HepG2 (cell line): ENCODE measurements at regions not wholly inside any gene's neighbourhood (a gene's known extent, or its start where the extent isn't known, plus 50 kb on each side); places are given as distances from the start of the nearest gene placed in this dataset.
A peak's percentile ranks its signal among the peaks of the same experiment; 100 is the strongest.

Experiments
- ATAC-seq: fragments of 200-7000 bp; cut with Tn5 transposase; 3 replicates; pipeline ENCODE4 v1.9.1; 2020; ENCODE audit warnings: mild to moderate bottlenecking, moderate library complexity
- BruUV-seq: library from RNA; stranded (reverse); fragments of 400-500 nt; replicated peaks from 2 replicates; lab custom pipeline; 2021; lab: Mats Ljungman, UMichigan
- CTCF ChIA-PET: fragments of 300-600 bp; formaldehyde crosslinking; extraction: SDS; loops from one replicate; lab custom pipeline; 2021; ENCODE audit warnings: low total read pairs, inconsistent platforms, low intra/inter-chr PET ratio; lab: Yijun Ruan, JAX
- POLR2A ChIA-PET: fragments of 350-600 bp; sonication (Branson Sonifier 250); formaldehyde crosslinking; loops from one replicate; lab custom pipeline; 2020; ENCODE audit warnings: antibody characterized with exemption, inconsistent platforms; lab: Yijun Ruan, JAX
- DNase-seq: peaks from one replicate; pipeline ENCODE4 v3.0.0-alpha.2; 2015; ENCODE audit warnings: low spot score
- FAIRE-seq: peaks from 3 replicates; lab custom pipeline; 2011; peaks lifted over from hg19 to GRCh38; lab: Jason Lieb, UNC
- H2AFZ ChIP-seq: one replicate; pipeline ENCODE4 v1.6.1; 2011; ENCODE audit warnings: low read length, inconsistent platforms
- H3K27ac ChIP-seq: fragments of 300-600 bp; 3 replicates; pipeline ENCODE4 v1.8.0; 2011; ENCODE audit warnings: mixed run types, mild to moderate bottlenecking, mixed read lengths, low read length, inconsistent platforms; ENCODE audit not compliant: insufficient read depth; ENCODE audit errors: extremely low read length
- H3K27me3 ChIP-seq, 2 experiments: fragments of 200-600 bp in 1 of 2; 2 replicates in 1 of 2; 3 replicates in 1 of 2; pipeline versions ENCODE4 v1.6.0 to v1.8.0; 2011; ENCODE audit warnings: low read length in 2 of 2, mild to moderate bottlenecking in 2 of 2, moderate library complexity in 2 of 2, inconsistent platforms in 1 of 2; ENCODE audit not compliant: insufficient read depth in 2 of 2, control insufficient read depth in 1 of 2
- H3K36me3 ChIP-seq, 2 experiments: fragments of 200-600 bp in 1 of 2; replicated peaks in 1 of 2; 2 replicates in 1 of 2; 3 replicates in 1 of 2; pipeline versions ENCODE4 v1.5.1 to v1.8.0; 2011; ENCODE audit warnings: low read length in 2 of 2, inconsistent platforms in 1 of 2; ENCODE audit not compliant: insufficient read depth in 2 of 2, control insufficient read depth in 1 of 2
- H3K4me1 ChIP-seq: 2 replicates; pipeline ENCODE4 v1.5.1; 2012; ENCODE audit warnings: low read length, inconsistent platforms; ENCODE audit not compliant: insufficient read depth
- H3K4me2 ChIP-seq: 2 replicates; pipeline ENCODE4 v1.6.0; 2011; ENCODE audit warnings: low read depth, low read length, inconsistent platforms
- H3K4me3 ChIP-seq, 3 experiments: fragments of 200-600 bp in 1 of 3; sonication (generic), shearing (Covaris generic) in 1 of 3; replicated peaks in 1 of 3; 2 replicates each; pipeline ENCODE4 v1.5.1; 2011 to 2016; ENCODE audit warnings: low read length in 3 of 3, inconsistent platforms in 2 of 3, low read depth in 2 of 3, mild to moderate bottlenecking in 2 of 3, control low read depth in 1 of 3, mixed read lengths in 1 of 3; ENCODE audit not compliant: insufficient read depth in 1 of 3
- H3K79me2 ChIP-seq: one replicate; pipeline ENCODE4 v1.6.1; 2011; ENCODE audit warnings: low read length, inconsistent platforms; ENCODE audit not compliant: insufficient read depth
- H3K9ac ChIP-seq: 2 replicates; pipeline ENCODE4 v1.6.0; 2011; ENCODE audit warnings: mild to moderate bottlenecking, low read depth, low read length, inconsistent platforms; ENCODE audit not compliant: insufficient read depth
- H3K9me3 ChIP-seq: 2 replicates; pipeline ENCODE4 v1.5.1; 2012; ENCODE audit warnings: mild to moderate bottlenecking, low read length
- H4K20me1 ChIP-seq: 2 replicates; pipeline ENCODE4 v1.6.0; 2011; ENCODE audit warnings: inconsistent platforms, mild to moderate bottlenecking, low read length, moderate library complexity; ENCODE audit not compliant: insufficient read depth
- AFF4 ChIP-seq: sonication (generic); formaldehyde crosslinking; IDR thresholded peaks from 2 replicates; pipeline ENCODE4 v1.4.0; 2020; ENCODE audit warnings: missing genetic modification reagents
- CAMTA2 ChIP-seq: sonication (generic); formaldehyde crosslinking; IDR thresholded peaks from 2 replicates; pipeline ENCODE4 v1.4.0; 2020; ENCODE audit warnings: mild to moderate bottlenecking, missing genetic modification reagents, borderline replicate concordance
- CSRNP1 ChIP-seq: sonication (generic); formaldehyde crosslinking; IDR thresholded peaks from 2 replicates; pipeline ENCODE4 v1.8.1; 2023; ENCODE audit warnings: mild to moderate bottlenecking, missing genetic modification reagents
- ELF3 ChIP-seq: IDR thresholded peaks from 2 replicates; pipeline ENCODE4 v1.6.1; 2016; ENCODE audit warnings: missing genetic modification reagents, missing compliant biosample characterization
- GZF1 ChIP-seq: sonication (generic); formaldehyde crosslinking; IDR thresholded peaks from 2 replicates; pipeline ENCODE4 v1.5.1; 2020; ENCODE audit warnings: mild to moderate bottlenecking, missing genetic modification reagents
- MAFF ChIP-seq: IDR thresholded peaks from 2 replicates; pipeline ENCODE4 v1.6.1; 2011; ENCODE audit warnings: low read depth, low read length, improper control_type of control experiment
- NAIF1 ChIP-seq: sonication (generic); formaldehyde crosslinking; IDR thresholded peaks from 2 replicates; pipeline ENCODE4 v1.5.0; 2020; ENCODE audit warnings: mild to moderate bottlenecking, missing genetic modification reagents, borderline replicate concordance
- PRDM10 ChIP-seq: sonication (generic); formaldehyde crosslinking; IDR thresholded peaks from 2 replicates; pipeline ENCODE4 v1.4.0; 2020; ENCODE audit warnings: low read depth, missing genetic modification reagents
- SALL1 ChIP-seq: sonication (generic); formaldehyde crosslinking; IDR thresholded peaks from 2 replicates; pipeline ENCODE4 v1.8.0; 2022; ENCODE audit warnings: mild to moderate bottlenecking, missing genetic modification reagents
- SOX6 ChIP-seq, 2 experiments: fragments of 450-650 bp in 1 of 2; sonication (generic) in 1 of 2; formaldehyde crosslinking in 1 of 2; IDR thresholded peaks; 2 replicates each; pipeline versions ENCODE4 v1.4.0 to v1.6.1; 2017 to 2020; ENCODE audit warnings: antibody characterized with exemption in 1 of 2, mild to moderate bottlenecking in 1 of 2, missing genetic modification reagents in 1 of 2
- TFAP4 ChIP-seq: sonication (generic); IDR thresholded peaks from 2 replicates; pipeline ENCODE4 v1.6.1; 2016; ENCODE audit warnings: low read depth, borderline replicate concordance
- ZNF678 ChIP-seq: sonication (generic); formaldehyde crosslinking; IDR thresholded peaks from 2 replicates; pipeline ENCODE4 v1.4.0; 2020; ENCODE audit warnings: mild to moderate bottlenecking, missing genetic modification reagents
- ZNF75D ChIP-seq: sonication (generic); formaldehyde crosslinking; IDR thresholded peaks from 2 replicates; pipeline ENCODE4 v1.8.1; 2023; ENCODE audit warnings: missing genetic modification reagents, mild to moderate bottlenecking, borderline replicate concordance
- WGBS: methylation state at CpG from one replicate; pipeline ENCODE4 v1.1.6; 2017; ENCODE audit warnings: low lambda C conversion rate; 5-methylcytosine and 5-hydroxymethylcytosine counted together
- in situ Hi-C: cut with HindIII; loops from 2 replicates; pipeline ENCODE4 v1.10.0; 2017; ENCODE audit warnings: low pct_unique_long_range_greater_than_20kb; ENCODE audit not compliant: extremely low pct_ligation_motif_present
- intact Hi-C: fragments of 100-400 bp; cut with micrococcal nuclease; formaldehyde crosslinking; loops from one replicate; pipeline ENCODE4 v1.10.0; 2022; ENCODE audit not compliant: unreplicated experiment

GRCh38 chr3:42019953-42020260 lies 58.0 kb upstream of the ULK4 start:
- 71% methylated on average over 5 of the region's 5 CpGs for WGBS
- CTCF ChIA-PET: no interaction called here
- Histone ChIP-seq H3K9ac (peak overlapping the region; percentile 36), H3K27me3 (no peaks in the 10 kb centered on the region), H3K27ac (peak overlapping the region; percentile 80), H2AFZ (no peak overlapping the region), H3K36me3 (no peaks in the 10 kb centered on the region), H3K4me1 (peaks cover 96% of the 10 kb centered on the region), H3K79me2 (peaks cover 95% of the 10 kb centered on the region), H3K4me3 (peak overlapping the region in 1 of 3 experiments; percentile 41; a peak in 1 of 6 replicates), H4K20me1 (peaks cover 12% of the 10 kb centered on the region), H3K9me3 (no peaks in the 10 kb centered on the region), H3K4me2 (peak overlapping the region; percentile 64)
- FAIRE-seq (peak; percentile 39), ATAC-seq (peak; percentile 54; the same call in 2 of the 3 replicates), DNase-seq (no peak)
- in situ Hi-C loops: loop anchor here (5.0 to 25.0 kb wide), 3 partner anchors 32 to 167 kb away; no protein-coding TSS in a partner anchor
- intact Hi-C loops: loop anchor here (5.0 kb wide), 1 partner anchor 62 kb away; no protein-coding TSS in a partner anchor
- no TSS peak for BruUV-seq
- POLR2A ChIA-PET: interaction anchor here (1.2 to 1.7 kb wide), 4 partner anchors 9 to 59 kb away, joined by 3 to 7 read pairs (median 4); no protein-coding TSS in a partner anchor
- TF ChIP-seq ZNF75D (CRISPR knock-in tag) (no peak), CAMTA2 (CRISPR knock-in tag) (no peak), GZF1 (CRISPR knock-in tag) (no peak), NAIF1 (CRISPR knock-in tag) (no peak), ELF3 (CRISPR knock-in tag) (no peak), PRDM10 (CRISPR knock-in tag) (no peak), AFF4 (no peak), CSRNP1 (CRISPR knock-in tag) (no peak), SOX6 (IDR thresholded peaks at IDR 0.05) (no peak), SOX6 (CRISPR knock-in tag; IDR thresholded peaks at IDR 0.05) (peak; percentile 4; the same call in 1 of the 2 replicates), MAFF (no peak), TFAP4 (peak; percentile 25; the same call in 1 of the 2 replicates), SALL1 (0 out of 2 replicates have a peak, but pooled peaks have one; percentile 9), ZNF678 (CRISPR knock-in tag) (no peak)
